DOHH2 (cell line): ENCODE measurements at regions not wholly inside any gene's neighbourhood (a gene's known extent, or its start where the extent isn't known, plus 50 kb on each side); places are given as distances from the start of the nearest gene placed in this dataset.

Source experiments
- H3F3A ChIP-seq: fragments of 200-600 bp; sonication (generic), shearing (Covaris generic); 2 replicates; pipeline ENCODE4 v1.6.0; 2016; ENCODE audit warnings: antibody characterized with exemption, mild to moderate bottlenecking; ENCODE audit not compliant: control insufficient read depth, insufficient read depth
- H3K27ac ChIP-seq: fragments of 200-600 bp; sonication (generic); 2 replicates; pipeline ENCODE4 v1.5.1; 2014; ENCODE audit warnings: low read depth, mild to moderate bottlenecking, low read length, moderate library complexity
- H3K27me3 ChIP-seq: fragments of 200-600 bp; sonication (generic); 2 replicates; pipeline ENCODE4 v1.6.1; 2014; ENCODE audit warnings: mild to moderate bottlenecking, low read length, mixed read lengths; ENCODE audit not compliant: control insufficient read depth
- H3K36me3 ChIP-seq: fragments of 200-600 bp; sonication (generic); 2 replicates; pipeline ENCODE4 v1.6.1; 2014; ENCODE audit warnings: mild to moderate bottlenecking, low read length, moderate library complexity, mixed read lengths; ENCODE audit not compliant: control insufficient read depth
- H3K4me1 ChIP-seq: fragments of 200-600 bp; sonication (generic); 2 replicates; pipeline ENCODE4 v1.6.1; 2014; ENCODE audit warnings: mild to moderate bottlenecking, low read length, mixed read lengths; ENCODE audit not compliant: control insufficient read depth
- H3K4me2 ChIP-seq: fragments of 200-600 bp; sonication (generic); 2 replicates; pipeline ENCODE4 v1.6.0; 2014; ENCODE audit warnings: mild to moderate bottlenecking, low read length, moderate library complexity
- H3K4me3 ChIP-seq: fragments of 200-600 bp; sonication (generic); 2 replicates; pipeline ENCODE4 v1.5.1; 2014; ENCODE audit warnings: mild to moderate bottlenecking, low read length, mixed read lengths
- H3K79me2 ChIP-seq: fragments of 200-600 bp; sonication (generic); 2 replicates; pipeline ENCODE4 v1.6.1; 2014; ENCODE audit warnings: mild to moderate bottlenecking, low read length, mixed read lengths; ENCODE audit not compliant: control insufficient read depth
- H3K9me2 ChIP-seq: fragments of 200-600 bp; sonication (generic); replicated peaks from 2 replicates; pipeline ENCODE4 v1.6.1; 2014; ENCODE audit warnings: mild to moderate bottlenecking, low read length, mixed read lengths; ENCODE audit not compliant: control insufficient read depth
- H3K9me3 ChIP-seq: fragments of 200-600 bp; sonication (generic); 2 replicates; pipeline ENCODE4 v1.6.1; 2014; ENCODE audit warnings: antibody characterized with exemption, low read length, mixed read lengths; ENCODE audit not compliant: control insufficient read depth, insufficient read depth
- H4K20me1 ChIP-seq: fragments of 200-600 bp; sonication (generic); 2 replicates; pipeline ENCODE4 v1.6.0; 2014; ENCODE audit warnings: low read depth, mild to moderate bottlenecking, antibody characterized with exemption, low read length, moderate library complexity; ENCODE audit not compliant: control insufficient read depth, insufficient read depth
- CTCF ChIP-seq: fragments of 200-600 bp; sonication (generic); IDR thresholded peaks from one replicate; pipeline ENCODE4 v1.5.1; 2014; ENCODE audit warnings: antibody characterized with exemption, mild to moderate bottlenecking, low read depth, low read length; ENCODE audit not compliant: poor library complexity, severe bottlenecking
- EZH2phosphoT487 ChIP-seq: fragments of 200-600 bp; sonication (generic); IDR thresholded peaks from 2 replicates; pipeline ENCODE4 v1.6.1; 2017; ENCODE audit warnings: borderline replicate concordance, mild to moderate bottlenecking, antibody characterized with exemption, low read length, moderate library complexity, mixed read lengths

DNA sequence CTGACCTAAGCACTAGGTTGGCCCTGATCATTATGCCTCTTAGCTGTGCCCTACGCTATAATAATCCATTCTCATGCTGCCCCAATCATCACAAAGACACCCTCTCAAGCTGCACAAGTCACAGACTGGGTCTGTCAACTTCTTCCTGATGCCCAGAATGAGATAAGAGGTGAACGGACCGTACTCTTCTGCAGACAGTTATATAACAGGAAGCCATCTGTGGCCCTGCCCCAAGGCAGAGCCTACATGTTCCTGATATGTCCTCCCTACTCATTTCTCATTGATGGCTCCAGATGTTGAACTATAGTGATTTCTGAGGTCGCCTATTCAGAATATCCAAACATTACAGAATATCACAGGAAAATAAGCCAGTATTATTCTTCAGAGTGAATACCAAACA is 471.6 kb upstream of the ERCC4 start:
- Histone ChIP-seq H3K4me1 (peaks cover 2% of the 10 kb centered on the region), H3K36me3 (no peaks in the 10 kb centered on the region), H3K27ac (no peak overlapping the region), H3K27me3 (no peaks in the 10 kb centered on the region), H3K79me2 (no peaks in the 10 kb centered on the region), H3K9me3 (no peaks in the 10 kb centered on the region), H4K20me1 (no peaks in the 10 kb centered on the region), H3K4me3 (no peak overlapping the region), H3K4me2 (no peak overlapping the region), H3K9me2 (no peaks in the 10 kb centered on the region), H3F3A (no peaks in the 10 kb centered on the region)
- no peak for TF ChIP-seq EZH2phosphoT487
- no peak for TF ChIP-seq CTCF

- Histone ChIP-seq H3K36me3 (no peaks in the 10 kb centered on the region), H4K20me1 (no peaks in the 10 kb centered on the region)
- TF ChIP-seq EZH2phosphoT487 (no peak), CTCF (no peak)
Observed at GRCh38 chr16:13453325-13453724, 466.6 kb upstream of the ERCC4 start.

DNA sequence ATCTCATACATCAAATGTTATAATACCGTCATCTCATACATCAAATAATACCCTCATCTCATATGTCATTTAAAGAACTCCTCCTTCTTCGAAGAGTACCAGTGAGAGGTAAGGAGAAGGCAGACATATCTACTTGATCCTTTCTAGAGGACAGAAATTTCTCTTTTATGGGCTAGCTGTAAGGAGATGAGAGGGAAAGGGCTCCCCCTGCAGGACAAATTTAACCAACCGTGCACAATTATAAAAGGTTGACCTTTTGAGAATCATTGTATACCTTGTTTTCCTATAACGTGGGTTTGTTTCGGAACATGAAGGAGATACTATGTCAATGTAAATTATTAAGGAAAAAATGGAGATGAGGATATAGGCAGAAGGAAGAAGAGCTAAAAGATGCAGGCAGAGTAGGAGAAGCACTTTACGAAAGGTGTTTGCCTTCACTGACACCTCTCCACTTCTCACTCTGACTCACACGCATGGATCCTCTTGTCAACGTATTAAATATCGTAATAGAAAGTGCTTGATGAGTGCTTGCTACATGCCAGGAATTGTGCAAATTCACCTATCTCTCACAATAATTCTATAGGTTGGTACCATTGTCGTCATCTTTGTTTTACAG is 465.9 kb upstream of the ERCC4 start:
- H3K27ac ChIP-seq, result no peak overlapping the region
- TF ChIP-seq CTCF (peak; percentile 78), EZH2phosphoT487 (no peak)

More at GRCh38 chr16:13453325-13453724, 466.6 kb upstream of the ERCC4 start:
- Histone ChIP-seq H3K27ac (no peak overlapping the region), H3K4me2 (no peak overlapping the region), H3K79me2 (no peaks in the 10 kb centered on the region), H3F3A (no peaks in the 10 kb centered on the region), H3K27me3 (no peaks in the 10 kb centered on the region), H3K9me3 (no peaks in the 10 kb centered on the region), H3K4me3 (no peak overlapping the region), H3K9me2 (no peaks in the 10 kb centered on the region), H3K4me1 (peaks cover 7% of the 10 kb centered on the region)

More for the DNA sequence above, 465.9 kb upstream of the ERCC4 start:
- Histone ChIP-seq H4K20me1 (no peaks in the 10 kb centered on the region), H3F3A (no peaks in the 10 kb centered on the region), H3K36me3 (no peaks in the 10 kb centered on the region), H3K9me2 (no peaks in the 10 kb centered on the region), H3K27me3 (no peaks in the 10 kb centered on the region), H3K79me2 (no peaks in the 10 kb centered on the region), H3K4me1 (peaks cover 7% of the 10 kb centered on the region), H3K9me3 (no peaks in the 10 kb centered on the region), H3K4me2 (no peak overlapping the region), H3K4me3 (no peak overlapping the region)
